CD4-positive, alpha-beta T cell (primary cell): ENCODE measurements at regions not wholly inside any gene's neighbourhood (a gene's known extent, or its start where the extent isn't known, plus 50 kb on each side); places are given as distances from the start of the nearest gene placed in this dataset.
A peak's percentile ranks its signal among the peaks of the same experiment; 100 is the strongest.

Source experiments
- ATAC-seq: fragments of 200-7000 bp; cut with Tn5 transposase; one replicate; pipeline ENCODE4 v1.10.0; 2022; ENCODE audit warnings: mild to moderate bottlenecking; ENCODE audit not compliant: poor library complexity
- CTCF ChIA-PET: fragments of 350-600 bp; sonication (Branson Sonifier 250); formaldehyde crosslinking; loops from one replicate; lab custom pipeline; 2021; ENCODE audit warnings: antibody characterized with exemption, inconsistent platforms; lab: Charles Lee
- POLR2A ChIA-PET: fragments of 350-600 bp; sonication (Branson Sonifier 250); formaldehyde crosslinking; loops from one replicate; lab custom pipeline; 2021; ENCODE audit warnings: antibody characterized with exemption, inconsistent platforms; lab: Charles Lee
- DNase-seq, 14 experiments: peaks; one replicate each; pipeline ENCODE4 v3.0.0-alpha.2; 2013 to 2020; ENCODE audit warnings: mixed read lengths in 2 of 14
- H3K27ac ChIP-seq, 2 donors: one replicate each; pipeline versions ENCODE4 v1.5.1 to v1.7.0; 2013; ENCODE audit warnings: low read length in 2 of 2, low read depth in 1 of 2, mild to moderate bottlenecking in 1 of 2
- H3K27me3 ChIP-seq, 2 experiments: 1 replicate in 1 of 2; 2 replicates in 1 of 2; pipeline versions ENCODE4 v1.6.1 to v1.7.0; 2013; ENCODE audit warnings: low read length in 2 of 2, control low read depth in 1 of 2, mild to moderate bottlenecking in 1 of 2, moderate library complexity in 1 of 2; ENCODE audit not compliant: insufficient read depth in 2 of 2, control insufficient read depth in 1 of 2
- H3K36me3 ChIP-seq: one replicate; pipeline ENCODE4 v1.6.1; 2013; ENCODE audit warnings: low read length, control low read depth; ENCODE audit not compliant: insufficient read depth
- H3K4me1 ChIP-seq: one replicate; pipeline ENCODE4 v1.6.1; 2013; ENCODE audit warnings: low read length, control low read depth; ENCODE audit not compliant: insufficient read depth
- H3K4me3 ChIP-seq: one replicate; pipeline ENCODE4 v1.5.1; 2013; ENCODE audit warnings: mild to moderate bottlenecking, low read length, moderate library complexity
- H3K9me3 ChIP-seq, 2 experiments: 1 replicate in 1 of 2; 2 replicates in 1 of 2; pipeline versions ENCODE4 v1.6.1 to v1.7.0; 2013; ENCODE audit warnings: low read length in 2 of 2, mild to moderate bottlenecking in 2 of 2, control low read depth in 1 of 2, moderate library complexity in 1 of 2; ENCODE audit not compliant: control insufficient read depth in 1 of 2, insufficient read depth in 1 of 2
- H3K27ac Mint-ChIP-seq: one replicate; pipeline ENCODE4 v1.8.0; 2020; ENCODE audit warnings: mixed read lengths
- H3K27me3 Mint-ChIP-seq: one replicate; pipeline ENCODE4 v1.8.0; 2021; ENCODE audit warnings: mixed read lengths
- H3K36me3 Mint-ChIP-seq: one replicate; pipeline ENCODE4 v1.8.0; 2021; ENCODE audit warnings: low read depth, mixed read lengths
- H3K4me1 Mint-ChIP-seq: one replicate; pipeline ENCODE4 v1.8.0; 2021; ENCODE audit warnings: low read depth, mixed read lengths
- H3K4me3 Mint-ChIP-seq: one replicate; pipeline ENCODE4 v1.8.0; 2020; ENCODE audit warnings: mild to moderate bottlenecking, mixed read lengths
- H3K9me3 Mint-ChIP-seq: one replicate; pipeline ENCODE4 v1.8.0; 2020; ENCODE audit warnings: mixed read lengths
- CTCF ChIP-seq: fragments of 200-600 bp; IDR thresholded peaks from one replicate; pipeline ENCODE4 v1.8.0; 2022; ENCODE audit warnings: antibody characterized with exemption, mild to moderate bottlenecking
- intact Hi-C, 2 experiments: fragments of 100-400 bp; cut with DNase I in 1 of 2; cut with micrococcal nuclease in 1 of 2; formaldehyde crosslinking; loops; one replicate each; pipeline versions ENCODE4 v1.15.1 to v1.9.0; 2023 to 2025; cut with DNase I, micrococcal nuclease

- Histone ChIP-seq H3K4me1 (peaks cover 32% of the 10 kb centered on the region), H3K27ac (no peak overlapping the region), H3K36me3 (no peaks in the 10 kb centered on the region), H3K27me3 (no peaks in the 10 kb centered on the region), H3K9me3 (no peaks in the 10 kb centered on the region), H3K4me3 (no peak overlapping the region)
- no peak for TF ChIP-seq CTCF
- POLR2A ChIA-PET, result interaction anchor here (4.8 kb wide), 1 partner anchor 10 kb away, joined by 31 read pairs; no protein-coding TSS in a partner anchor
- Mint-ChIP-seq H3K27ac (no peak overlapping the region), H3K4me1 (peaks cover 58% of the 10 kb centered on the region), H3K27me3 (no peaks in the 10 kb centered on the region), H3K4me3 (no peak overlapping the region), H3K36me3 (no peaks in the 10 kb centered on the region), H3K9me3 (no peaks in the 10 kb centered on the region)
- CTCF ChIA-PET, result interaction anchor here (1.1 kb wide), 1 partner anchor 332 kb away, joined by 4 read pairs; no protein-coding TSS in a partner anchor
- ATAC-seq (no peak), DNase-seq (no peak)
- intact Hi-C loops, result no loop called here
Measured at GRCh38 chr4:108361886-108362285, 193.2 kb upstream of the LEF1 start.

- Histone ChIP-seq H3K27me3 (no peaks in the 10 kb centered on the region), H3K4me1 (peaks cover 36% of the 10 kb centered on the region), H3K27ac (no peak overlapping the region), H3K9me3 (no peaks in the 10 kb centered on the region), H3K4me3 (no peak overlapping the region), H3K36me3 (no peaks in the 10 kb centered on the region)
- TF ChIP-seq CTCF, result no peak
- intact Hi-C loops, result no loop called here
- POLR2A ChIA-PET, result interaction anchor here (1.0 to 4.8 kb wide), 3 partner anchors 10 to 211 kb away, joined by 3 to 31 read pairs (median 3); no protein-coding TSS in a partner anchor
- ATAC-seq (no peak), DNase-seq (no peak)
- Mint-ChIP-seq H3K9me3 (no peaks in the 10 kb centered on the region), H3K27me3 (no peaks in the 10 kb centered on the region), H3K36me3 (no peaks in the 10 kb centered on the region), H3K4me3 (no peak overlapping the region), H3K27ac (no peak overlapping the region), H3K4me1 (peaks cover 61% of the 10 kb centered on the region)
- CTCF ChIA-PET, result interaction anchor here (1.1 to 1.2 kb wide), 2 partner anchors 19 to 332 kb away, joined by 3 to 4 read pairs; no protein-coding TSS in a partner anchor
Measured at GRCh38 chr4:108361446-108361820, 192.7 kb upstream of the LEF1 start.

GRCh38 chr4:108360754-108361445 lies 192.2 kb upstream of the LEF1 start:
- intact Hi-C loops, result no loop called here
- TF ChIP-seq CTCF, result no peak
- Mint-ChIP-seq H3K4me3 (peak overlapping the region; percentile 53), H3K36me3 (no peaks in the 10 kb centered on the region), H3K4me1 (peaks cover 64% of the 10 kb centered on the region), H3K27me3 (no peaks in the 10 kb centered on the region), H3K27ac (peak overlapping the region; percentile 57), H3K9me3 (no peaks in the 10 kb centered on the region)
- DNase-seq, result no peak
- no peak for ATAC-seq
- Histone ChIP-seq H3K36me3 (no peaks in the 10 kb centered on the region), H3K27ac (no peak overlapping the region), H3K4me1 (peaks cover 41% of the 10 kb centered on the region), H3K27me3 (no peaks in the 10 kb centered on the region), H3K4me3 (no peak overlapping the region), H3K9me3 (no peaks in the 10 kb centered on the region)
- ChIA-PET CTCF (interaction anchor here (1.1 to 1.2 kb wide), 2 partner anchors 18 to 331 kb away, joined by 3 to 4 read pairs; no protein-coding TSS in a partner anchor), POLR2A (interaction anchor here (1.0 to 4.8 kb wide), 5 partner anchors 11 to 211 kb away, joined by 3 to 31 read pairs (median 6); no protein-coding TSS in a partner anchor)
